ENCODE measurements at regions not wholly inside any gene's neighbourhood (a gene's known extent, or its start where the extent isn't known, plus 50 kb on each side); places are given as distances from the start of the nearest gene placed in this dataset.
"Not testable (repeated sequence)": the region's sequence is repeated elsewhere in the genome, so short reads cannot be mapped to it uniquely, and the experiment has no call there.

- no peak for DNase-seq
Observed at GRCh38 chr9:87383344-87384150, 114.1 kb upstream of the DAPK1 start.

GRCh38 chr9:87386490-87387025 lies 111.1 kb upstream of the DAPK1 start:
- no peak for DNase-seq

GRCh38 chr9:87387351-87388011 lies 110.2 kb upstream of the DAPK1 start:
- no peak for DNase-seq

GRCh38 chr9:87388708-87389107 lies 109.0 kb upstream of the DAPK1 start:
- DNase-seq, result not testable (repeated sequence)

- DNase-seq, result no peak
Observed at GRCh38 chr9:87389936-87390335, 107.7 kb upstream of the DAPK1 start.

- DNase-seq, result no peak
Observed at GRCh38 chr9:87390361-87390760, 107.3 kb upstream of the DAPK1 start.

- DNase-seq, result no peak
Observed at GRCh38 chr9:87392086-87392485, 105.6 kb upstream of the DAPK1 start.

GRCh38 chr9:87393706-87394230 lies 103.9 kb upstream of the DAPK1 start:
- no peak for DNase-seq

- DNase-seq, result no peak
Observed at GRCh38 chr9:87395804-87396479, 101.7 kb upstream of the DAPK1 start.

GRCh38 chr9:87401681-87402080 lies 96.0 kb upstream of the DAPK1 start:
- no peak for DNase-seq

GRCh38 chr9:87402537-87402936 lies 95.1 kb upstream of the DAPK1 start:
- DNase-seq, result no peak

GRCh38 chr9:87405677-87406542 lies 91.8 kb upstream of the DAPK1 start:
- DNase-seq, result no peak

GRCh38 chr9:87406543-87407166 lies 91.0 kb upstream of the DAPK1 start:
- no peak for DNase-seq

- not testable (repeated sequence) for DNase-seq
Observed at GRCh38 chr9:87410047-87411005, 87.3 kb upstream of the DAPK1 start.

- DNase-seq, result no peak
Observed at GRCh38 chr9:87420884-87421283, 76.8 kb upstream of the DAPK1 start.

- DNase-seq, result no peak
Observed at GRCh38 chr9:87421734-87422133, 75.9 kb upstream of the DAPK1 start.

GRCh38 chr9:87422999-87423398 lies 74.7 kb upstream of the DAPK1 start:
- no peak for DNase-seq

GRCh38 chr9:87423885-87424284 lies 73.8 kb upstream of the DAPK1 start:
- DNase-seq, result not testable (repeated sequence)

GRCh38 chr9:87425202-87425601 lies 72.5 kb upstream of the DAPK1 start:
- no peak for DNase-seq

- DNase-seq, result no peak
Observed at GRCh38 chr9:87427851-87428506, 69.7 kb upstream of the DAPK1 start.
